ENCODE measurements at regions not wholly inside any gene's neighbourhood (a gene's known extent, or its start where the extent isn't known, plus 50 kb on each side); places are given as distances from the start of the nearest gene placed in this dataset.

DNA sequence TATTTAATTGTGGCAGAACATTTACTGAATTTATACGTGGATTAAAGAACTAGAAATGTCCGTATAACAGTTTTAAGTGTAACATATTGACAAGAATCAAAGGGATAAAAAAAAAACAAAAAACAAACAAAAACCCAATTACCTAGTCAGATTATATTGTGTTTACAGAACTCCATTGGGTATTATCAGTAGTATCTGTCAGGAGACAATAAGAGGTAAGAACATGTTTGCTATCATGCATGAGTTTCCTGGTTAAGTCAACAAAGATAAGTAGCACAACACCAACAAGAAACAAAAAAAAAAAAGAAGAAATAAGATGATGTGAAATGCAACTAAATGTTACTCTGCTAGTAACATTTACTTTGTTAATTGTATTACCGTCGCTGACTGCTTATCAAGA, 570.6 kb downstream of the ZBBX start:
- no peak for TF ChIP-seq EZH2 (IDR thresholded peaks at IDR 0.05; ENCODE audit: insufficient read depth, poor library complexity, severe bottlenecking)
- no peak for TF ChIP-seq EZH2phosphoT487 (IDR thresholded peaks at IDR 0.05; ENCODE audit: insufficient read depth, low read depth)
